PC-9 (cell line): ENCODE measurements at regions not wholly inside any gene's neighbourhood (a gene's known extent, or its start where the extent isn't known, plus 50 kb on each side); places are given as distances from the start of the nearest gene placed in this dataset.
"Not testable (repeated sequence)": the region's sequence is repeated elsewhere in the genome, so short reads cannot be mapped to it uniquely, and the experiment has no call there.

Experiments
- BruUV-seq: library from RNA; stranded (reverse); fragments of 400-500 nt; replicated peaks from 2 replicates; lab custom pipeline; 2021; lab: Mats Ljungman, UMichigan
- CTCF ChIA-PET: fragments of 300-600 bp; sonication (Branson Sonifier 250); formaldehyde crosslinking; loops from one replicate; lab custom pipeline; 2022; ENCODE audit warnings: antibody characterized with exemption; lab: Charles Lee
- POLR2A ChIA-PET: fragments of 300-600 bp; sonication (Branson Sonifier 250); formaldehyde crosslinking; loops from one replicate; lab custom pipeline; 2022; ENCODE audit warnings: antibody characterized with exemption; ENCODE audit not compliant: unreplicated experiment; lab: Charles Lee
- DNase-seq, 2 experiments: peaks; one replicate each; pipeline versions ENCODE4 v3.0.0 to v3.0.0-alpha.2; 2015 to 2022; ENCODE audit warnings: mixed read lengths in 1 of 2
- H2AFZ ChIP-seq: fragments of 200-600 bp; sonication (generic); 2 replicates; pipeline ENCODE4 v1.8.1; 2017; ENCODE audit warnings: antibody characterized with exemption
- H3F3A ChIP-seq: fragments of 200-600 bp; sonication (generic); 2 replicates; pipeline ENCODE4 v1.8.1; 2017; ENCODE audit warnings: antibody characterized with exemption, mild to moderate bottlenecking, low read depth; ENCODE audit not compliant: insufficient read depth
- H3K27ac ChIP-seq: fragments of 200-600 bp; sonication (generic); 2 replicates; pipeline ENCODE4 v1.6.1; 2016; ENCODE audit warnings: mixed run types
- H3K27me3 ChIP-seq: fragments of 200-600 bp; sonication (generic); 2 replicates; pipeline ENCODE4 v1.6.1; 2016; ENCODE audit warnings: low read depth, mixed run types; ENCODE audit not compliant: insufficient read depth
- H3K36me3 ChIP-seq: fragments of 200-600 bp; sonication (generic); 2 replicates; pipeline ENCODE4 v1.6.1; 2016; ENCODE audit warnings: low read depth, mixed run types
- H3K4me1 ChIP-seq: fragments of 200-600 bp; sonication (generic); replicated peaks from 2 replicates; pipeline ENCODE4 v1.6.1; 2016; ENCODE audit warnings: mixed run types; ENCODE audit not compliant: insufficient read depth
- H3K4me2 ChIP-seq: fragments of 200-600 bp; sonication (generic); 2 replicates; pipeline ENCODE4 v1.6.1; 2017; ENCODE audit warnings: mixed run types
- H3K4me3 ChIP-seq: fragments of 200-600 bp; sonication (generic); 2 replicates; pipeline ENCODE4 v1.6.1; 2016; ENCODE audit warnings: mixed run types
- H3K79me2 ChIP-seq: fragments of 200-600 bp; sonication (generic); 2 replicates; pipeline ENCODE4 v1.6.1; 2017; ENCODE audit warnings: low read depth, mixed run types
- H3K9me2 ChIP-seq: fragments of 200-600 bp; sonication (generic); 2 replicates; pipeline ENCODE4 v1.8.1; 2017; ENCODE audit warnings: mild to moderate bottlenecking; ENCODE audit not compliant: insufficient read depth
- H3K9me3 ChIP-seq: fragments of 200-600 bp; sonication (generic); 2 replicates; pipeline ENCODE4 v1.8.1; 2016; ENCODE audit warnings: low read depth; ENCODE audit not compliant: insufficient read depth
- H4K20me1 ChIP-seq: fragments of 200-600 bp; sonication (generic); 2 replicates; pipeline ENCODE4 v1.8.1; 2017; ENCODE audit not compliant: insufficient read depth
- CTCF ChIP-seq: fragments of 200-600 bp; sonication (generic); conservative IDR thresholded peaks from 2 replicates; pipeline ENCODE4 v1.6.1; 2017; ENCODE audit warnings: mixed run types, antibody characterized with exemption, mild to moderate bottlenecking, moderate library complexity
- EZH2 ChIP-seq: fragments of 200-600 bp; sonication (generic); IDR thresholded peaks from 2 replicates; pipeline ENCODE4 v1.8.0; 2017; ENCODE audit warnings: antibody characterized with exemption, low read depth
- intact Hi-C: fragments of 100-400 bp; cut with micrococcal nuclease; formaldehyde crosslinking; loops from one replicate; pipeline ENCODE4 v1.10.0; 2022; ENCODE audit not compliant: unreplicated experiment

GRCh38 chr6:15936503-15936902 is 192.4 kb upstream of the MYLIP start:
- Histone ChIP-seq H3K79me2 (no peaks in the 10 kb centered on the region), H3K4me3 (no peak overlapping the region), H4K20me1 (no peaks in the 10 kb centered on the region), H3K9me3 (0 out of 2 replicates have a peak, but pooled peaks cover 2% of the 10 kb centered on the region), H3K27me3 (peaks cover 21% of the 10 kb centered on the region), H3K4me1 (no peaks in the 10 kb centered on the region), H3K36me3 (no peaks in the 10 kb centered on the region), H3K9me2 (no peaks in the 10 kb centered on the region), H2AFZ (no peak overlapping the region), H3F3A (no peaks in the 10 kb centered on the region), H3K4me2 (no peak overlapping the region), H3K27ac (no peak overlapping the region)
- POLR2A ChIA-PET: no interaction called here
- TF ChIP-seq CTCF (no peak), EZH2 (no peak)
- DNase-seq: no peak
- no TSS peak for BruUV-seq
- CTCF ChIA-PET: no interaction called here
- intact Hi-C loops: no loop called here

GRCh38 chr6:15935661-15936060 is 193.2 kb upstream of the MYLIP start:
- Histone ChIP-seq H2AFZ (no peak overlapping the region), H3K79me2 (no peaks in the 10 kb centered on the region), H3K9me3 (0 out of 2 replicates have a peak, but pooled peaks cover 2% of the 10 kb centered on the region), H3K4me2 (no peak overlapping the region), H3K4me3 (no peak overlapping the region), H3F3A (no peaks in the 10 kb centered on the region), H4K20me1 (no peaks in the 10 kb centered on the region), H3K27me3 (peaks cover 13% of the 10 kb centered on the region; the same call in 1 of the 2 replicates), H3K4me1 (no peaks in the 10 kb centered on the region), H3K36me3 (no peaks in the 10 kb centered on the region), H3K9me2 (no peaks in the 10 kb centered on the region), H3K27ac (no peak overlapping the region)
- CTCF ChIA-PET: no interaction called here
- no TSS peak for BruUV-seq
- intact Hi-C loops: no loop called here
- no peak for DNase-seq
- POLR2A ChIA-PET: no interaction called here
- no peak for TF ChIP-seq CTCF
- no peak for TF ChIP-seq EZH2

GRCh38 chr6:15931697-15932096 is 197.2 kb upstream of the MYLIP start:
- H3K4me2 ChIP-seq, H3K79me2 ChIP-seq, H2AFZ ChIP-seq, H3K27ac ChIP-seq, BruUV-seq, H3K36me3 ChIP-seq, CTCF ChIA-PET, H3F3A ChIP-seq, intact Hi-C loops, H3K4me1 ChIP-seq, H3K9me2 ChIP-seq, H4K20me1 ChIP-seq, POLR2A ChIA-PET, H3K9me3 ChIP-seq, DNase-seq, H3K4me3 ChIP-seq: not testable (repeated sequence)
- H3K27me3 ChIP-seq: peaks cover 27% of the 10 kb centered on the region; the same call in 1 of the 2 replicates

GRCh38 chr6:15930207-15930606 is 198.7 kb upstream of the MYLIP start:
- H3K27me3 ChIP-seq: peaks cover 38% of the 10 kb centered on the region
- 0 out of 2 replicates have a peak, but pooled peaks cover 2% of the 10 kb centered on the region for H3K9me3 ChIP-seq
- no TSS peak for BruUV-seq
- H3K4me2 ChIP-seq: no peak overlapping the region
- no peaks in the 10 kb centered on the region for H3K79me2 ChIP-seq
- H2AFZ ChIP-seq: no peak overlapping the region
- intact Hi-C loops: no loop called here
- no peaks in the 10 kb centered on the region for H3F3A ChIP-seq
- no peak overlapping the region for H3K4me3 ChIP-seq
- no peak for DNase-seq
- TF ChIP-seq CTCF (no peak), EZH2 (no peak)
- ChIA-PET POLR2A (no interaction called here), CTCF (no interaction called here)
- no peaks in the 10 kb centered on the region for H3K9me2 ChIP-seq
- H3K4me1 ChIP-seq: no peaks in the 10 kb centered on the region
- no peaks in the 10 kb centered on the region for H4K20me1 ChIP-seq
- no peak overlapping the region for H3K27ac ChIP-seq
- no peaks in the 10 kb centered on the region for H3K36me3 ChIP-seq
